GM23248 (cell line): ENCODE measurements at regions not wholly inside any gene's neighbourhood (a gene's known extent, or its start where the extent isn't known, plus 50 kb on each side); places are given as distances from the start of the nearest gene placed in this dataset.
"Not testable (repeated sequence)": the region's sequence is repeated elsewhere in the genome, so short reads cannot be mapped to it uniquely, and the experiment has no call there.

Source experiments
- DNase-seq: peaks from one replicate; pipeline ENCODE4 v3.0.0-alpha.2; 2015
- H2AFZ ChIP-seq: fragments of 200-600 bp; sonication (generic); 2 replicates; pipeline ENCODE4 v1.6.1; 2016; ENCODE audit warnings: antibody characterized with exemption
- H3F3A ChIP-seq: fragments of 200-600 bp; sonication (generic); 2 replicates; pipeline ENCODE4 v1.6.1; 2016; ENCODE audit warnings: mild to moderate bottlenecking, antibody characterized with exemption, mixed run types; ENCODE audit not compliant: insufficient read depth
- H3K27ac ChIP-seq: fragments of 200-600 bp; sonication (generic); 2 replicates; pipeline ENCODE4 v1.5.1; 2016; ENCODE audit warnings: mild to moderate bottlenecking
- H3K27me3 ChIP-seq: fragments of 200-600 bp; sonication (generic); replicated peaks from 2 replicates; pipeline ENCODE4 v1.6.1; 2016; ENCODE audit warnings: mild to moderate bottlenecking; ENCODE audit not compliant: insufficient read depth
- H3K36me3 ChIP-seq: fragments of 200-600 bp; sonication (generic); 2 replicates; pipeline ENCODE4 v1.6.1; 2016; ENCODE audit warnings: low read depth, mild to moderate bottlenecking
- H3K4me1 ChIP-seq: fragments of 200-600 bp; sonication (generic); 2 replicates; pipeline ENCODE4 v1.6.1; 2016; ENCODE audit warnings: mild to moderate bottlenecking; ENCODE audit not compliant: insufficient read depth
- H3K4me2 ChIP-seq: fragments of 200-600 bp; sonication (generic); one replicate; pipeline ENCODE4 v1.6.1; 2016; ENCODE audit warnings: mild to moderate bottlenecking; ENCODE audit not compliant: unreplicated experiment
- H3K4me3 ChIP-seq: fragments of 200-600 bp; sonication (generic); 2 replicates; pipeline ENCODE4 v1.5.1; 2016; ENCODE audit warnings: mild to moderate bottlenecking
- H3K79me2 ChIP-seq: fragments of 200-600 bp; sonication (generic); 2 replicates; pipeline ENCODE4 v1.6.1; 2016; ENCODE audit warnings: mild to moderate bottlenecking; ENCODE audit not compliant: insufficient read depth
- H3K9ac ChIP-seq: fragments of 200-600 bp; sonication (generic); 2 replicates; pipeline ENCODE4 v1.6.1; 2016; ENCODE audit warnings: mild to moderate bottlenecking
- H3K9me2 ChIP-seq: fragments of 200-600 bp; sonication (generic); 2 replicates; pipeline ENCODE4 v1.6.1; 2016; ENCODE audit warnings: mixed run types, mild to moderate bottlenecking, moderate library complexity; ENCODE audit not compliant: insufficient read depth
- H3K9me3 ChIP-seq: fragments of 200-600 bp; sonication (generic); one replicate; pipeline ENCODE4 v1.6.1; 2017; ENCODE audit warnings: low read depth
- H4K20me1 ChIP-seq: fragments of 200-600 bp; sonication (generic); 2 replicates; pipeline ENCODE4 v1.6.0; 2016; ENCODE audit not compliant: insufficient read depth
- EZH2 ChIP-seq: fragments of 200-600 bp; sonication (generic); IDR thresholded peaks from 2 replicates; pipeline ENCODE4 v1.6.1; 2018; ENCODE audit warnings: antibody characterized with exemption, mild to moderate bottlenecking; ENCODE audit not compliant: insufficient read depth, poor library complexity, severe bottlenecking
- EZH2phosphoT487 ChIP-seq: fragments of 200-600 bp; sonication (generic); IDR thresholded peaks from 2 replicates; pipeline ENCODE4 v1.6.1; 2018; ENCODE audit warnings: antibody characterized with exemption, moderate library complexity, mild to moderate bottlenecking, low read depth; ENCODE audit not compliant: insufficient read depth
- WGBS, 2 experiments: methylation state at CpG; one replicate each; pipeline ENCODE4 v1.1.6; 2015 to 2017; ENCODE audit warnings: low lambda C conversion rate in 2 of 2, low coverage in 1 of 2; ENCODE audit errors: missing lambda C conversion rate in 2 of 2; 5-methylcytosine and 5-hydroxymethylcytosine counted together
- in situ Hi-C: fragments of 300-500 bp; cut with MboI; formaldehyde crosslinking; loops from 2 replicates; pipeline ENCODE4 v1.15.0; 2020

- H3K4me3 ChIP-seq, result no peak overlapping the region
Measured at GRCh38 chr10:21355591-21356011, 169.9 kb downstream of the SKIDA1 start.

GRCh38 chr10:21352886-21353285, 172.6 kb downstream of the SKIDA1 start:
- Histone ChIP-seq H3K27ac (no peak overlapping the region), H2AFZ (no peak overlapping the region), H3K9me3 (no peaks in the 10 kb centered on the region), H3K4me1 (peaks cover 13% of the 10 kb centered on the region; the same call in 1 of the 2 replicates), H3K9me2 (no peaks in the 10 kb centered on the region), H3K27me3 (no peaks in the 10 kb centered on the region), H3K9ac (no peak overlapping the region), H3F3A (peaks cover 15% of the 10 kb centered on the region; the same call in 1 of the 2 replicates), H3K79me2 (no peaks in the 10 kb centered on the region), H3K4me3 (no peak overlapping the region), H3K36me3 (no peaks in the 10 kb centered on the region), H3K4me2 (no peak overlapping the region), H4K20me1 (no peaks in the 10 kb centered on the region)
- DNase-seq, result no peak
- in situ Hi-C loops, result no loop called here
- TF ChIP-seq EZH2 (no peak), EZH2phosphoT487 (no peak)
- 85 to 95% methylated on average over 1 of the region's 1 CpG for WGBS, 2 experiments

More at GRCh38 chr10:21355591-21356011, 169.9 kb downstream of the SKIDA1 start:
- Histone ChIP-seq H3K9ac (no peak overlapping the region), H3K27ac (no peak overlapping the region), H3K9me3 (no peaks in the 10 kb centered on the region), H4K20me1 (no peaks in the 10 kb centered on the region), H3K36me3 (no peaks in the 10 kb centered on the region), H3K4me1 (peaks cover 7% of the 10 kb centered on the region; the same call in 1 of the 2 replicates), H3K27me3 (no peaks in the 10 kb centered on the region), H3K4me2 (no peak overlapping the region), H3K9me2 (no peaks in the 10 kb centered on the region), H2AFZ (0 out of 2 replicates have a peak overlapping the region, but pooled peaks have one; percentile 24), H3F3A (peaks cover 3% of the 10 kb centered on the region; the same call in 1 of the 2 replicates), H3K79me2 (no peaks in the 10 kb centered on the region)
- peak; percentile 39 for DNase-seq
- TF ChIP-seq EZH2 (no peak), EZH2phosphoT487 (no peak)
- 16 to 19% methylated on average over 2 of the region's 2 CpGs for WGBS, 2 experiments
- in situ Hi-C loops, result no loop called here

GRCh38 chr10:21351594-21351993, 173.9 kb downstream of the SKIDA1 start:
- H3K4me2 ChIP-seq, H4K20me1 ChIP-seq, H3K79me2 ChIP-seq, H3K36me3 ChIP-seq, H3K4me3 ChIP-seq, H3K27ac ChIP-seq, H3K27me3 ChIP-seq, H3K9ac ChIP-seq, H3K9me2 ChIP-seq, in situ Hi-C loops, H2AFZ ChIP-seq, H3K9me3 ChIP-seq, DNase-seq: not testable (repeated sequence)
- WGBS, 2 experiments, result 72 to 79% methylated on average over 2 of the region's 2 CpGs
- H3F3A ChIP-seq, result peaks cover 15% of the 10 kb centered on the region; the same call in 1 of the 2 replicates
- H3K4me1 ChIP-seq, result peaks cover 13% of the 10 kb centered on the region; the same call in 1 of the 2 replicates

GRCh38 chr10:21349912-21350286, 175.6 kb downstream of the SKIDA1 start:
- no peaks in the 10 kb centered on the region for H3K9me2 ChIP-seq
- H3K27ac ChIP-seq, result no peak overlapping the region
- H3K4me2 ChIP-seq, result no peak overlapping the region
- H4K20me1 ChIP-seq, result no peaks in the 10 kb centered on the region
- DNase-seq, result no peak
- H3K4me1 ChIP-seq, result peaks cover 8% of the 10 kb centered on the region; the same call in 1 of the 2 replicates
- WGBS, 2 experiments, result 18 to 21% methylated on average over 3 of the region's 3 CpGs
- H3K27me3 ChIP-seq, result no peaks in the 10 kb centered on the region
- TF ChIP-seq EZH2, result no peak
- H3K36me3 ChIP-seq, result no peaks in the 10 kb centered on the region
- H3K9me3 ChIP-seq, result no peaks in the 10 kb centered on the region
- peak overlapping the region; percentile 42 for H2AFZ ChIP-seq
- H3F3A ChIP-seq, result peaks cover 15% of the 10 kb centered on the region; the same call in 1 of the 2 replicates
- no peaks in the 10 kb centered on the region for H3K79me2 ChIP-seq
- in situ Hi-C loops, result no loop called here
- no peak overlapping the region for H3K9ac ChIP-seq
- no peak overlapping the region for H3K4me3 ChIP-seq

- Histone ChIP-seq H4K20me1 (no peaks in the 10 kb centered on the region), H3K27me3 (no peaks in the 10 kb centered on the region), H3K4me2 (no peak overlapping the region), H3K27ac (no peak overlapping the region), H3K4me3 (no peak overlapping the region), H3K79me2 (no peaks in the 10 kb centered on the region), H3K9me2 (no peaks in the 10 kb centered on the region), H3K9ac (no peak overlapping the region), H3K36me3 (no peaks in the 10 kb centered on the region), H3K9me3 (no peaks in the 10 kb centered on the region), H2AFZ (no peak overlapping the region), H3K4me1 (peaks cover 8% of the 10 kb centered on the region; the same call in 1 of the 2 replicates), H3F3A (peaks cover 15% of the 10 kb centered on the region; the same call in 1 of the 2 replicates)
- no peak for DNase-seq
- TF ChIP-seq EZH2phosphoT487, result no peak
- TF ChIP-seq EZH2, result no peak
- in situ Hi-C loops, result no loop called here
- 62 to 74% methylated on average over 2 of the region's 2 CpGs for WGBS, 2 experiments
Measured at GRCh38 chr10:21347785-21348170, 177.7 kb downstream of the SKIDA1 start.
